ENCODE measurements at regions not wholly inside any gene's neighbourhood (a gene's known extent, or its start where the extent isn't known, plus 50 kb on each side); places are given as distances from the start of the nearest gene placed in this dataset.

GRCh38 chr20:12594410-12595088 is 414.2 kb upstream of the SPTLC3 start:
- Histone ChIP-seq H3K79me2 (ENCODE audit: control insufficient read depth, low read length) (no peaks in the 10 kb centered on the region), H3K9me2 (replicated peaks; ENCODE audit: control insufficient read depth, low read length) (no peaks in the 10 kb centered on the region), H3K36me3 (ENCODE audit: control insufficient read depth, low read length) (no peaks in the 10 kb centered on the region), H3K27me3 (ENCODE audit: control insufficient read depth, low read length) (no peaks in the 10 kb centered on the region), H3K27ac (ENCODE audit: low read depth, low read length) (no peak overlapping the region), H3K4me3 (ENCODE audit: low read length) (no peak overlapping the region), H3K9me3 (ENCODE audit: control insufficient read depth, insufficient read depth, low read length) (no peaks in the 10 kb centered on the region), H3F3A (ENCODE audit: control insufficient read depth, insufficient read depth) (no peaks in the 10 kb centered on the region), H4K20me1 (ENCODE audit: control insufficient read depth, insufficient read depth, low read depth, low read length) (no peaks in the 10 kb centered on the region), H3K4me2 (ENCODE audit: low read length) (no peak overlapping the region), H3K4me1 (ENCODE audit: control insufficient read depth, low read length) (no peaks in the 10 kb centered on the region)
- no peak for TF ChIP-seq CTCF (IDR thresholded peaks at IDR 0.05; ENCODE audit: low read depth, low read length, poor library complexity, severe bottlenecking)
- TF ChIP-seq EZH2phosphoT487 (IDR thresholded peaks at IDR 0.05; ENCODE audit: borderline replicate concordance, low read length), result no peak

GRCh38 chr20:12595841-12596240 is 412.9 kb upstream of the SPTLC3 start:
- Histone ChIP-seq H3K4me3 (ENCODE audit: low read length) (no peak overlapping the region), H3K9me2 (replicated peaks; ENCODE audit: control insufficient read depth, low read length) (no peaks in the 10 kb centered on the region), H3K4me2 (ENCODE audit: low read length) (no peak overlapping the region), H3K9me3 (ENCODE audit: control insufficient read depth, insufficient read depth, low read length) (no peaks in the 10 kb centered on the region), H3K4me1 (ENCODE audit: control insufficient read depth, low read length) (no peaks in the 10 kb centered on the region), H3K79me2 (ENCODE audit: control insufficient read depth, low read length) (no peaks in the 10 kb centered on the region), H3K27ac (ENCODE audit: low read depth, low read length) (no peak overlapping the region), H3K27me3 (ENCODE audit: control insufficient read depth, low read length) (no peaks in the 10 kb centered on the region), H3F3A (ENCODE audit: control insufficient read depth, insufficient read depth) (no peaks in the 10 kb centered on the region), H3K36me3 (ENCODE audit: control insufficient read depth, low read length) (no peaks in the 10 kb centered on the region), H4K20me1 (ENCODE audit: control insufficient read depth, insufficient read depth, low read depth, low read length) (no peaks in the 10 kb centered on the region)
- TF ChIP-seq CTCF (IDR thresholded peaks at IDR 0.05; ENCODE audit: low read depth, low read length, poor library complexity, severe bottlenecking), result no peak
- TF ChIP-seq EZH2phosphoT487 (IDR thresholded peaks at IDR 0.05; ENCODE audit: borderline replicate concordance, low read length), result no peak

GRCh38 chr20:12596863-12597262 is 411.9 kb upstream of the SPTLC3 start:
- Histone ChIP-seq H3K36me3 (ENCODE audit: control insufficient read depth, low read length) (no peaks in the 10 kb centered on the region), H3K9me2 (replicated peaks; ENCODE audit: control insufficient read depth, low read length) (no peaks in the 10 kb centered on the region), H4K20me1 (ENCODE audit: control insufficient read depth, insufficient read depth, low read depth, low read length) (no peaks in the 10 kb centered on the region), H3F3A (ENCODE audit: control insufficient read depth, insufficient read depth) (no peaks in the 10 kb centered on the region), H3K4me1 (ENCODE audit: control insufficient read depth, low read length) (no peaks in the 10 kb centered on the region), H3K79me2 (ENCODE audit: control insufficient read depth, low read length) (no peaks in the 10 kb centered on the region), H3K4me2 (ENCODE audit: low read length) (no peak overlapping the region), H3K4me3 (ENCODE audit: low read length) (no peak overlapping the region), H3K27me3 (ENCODE audit: control insufficient read depth, low read length) (no peaks in the 10 kb centered on the region), H3K27ac (ENCODE audit: low read depth, low read length) (no peak overlapping the region), H3K9me3 (ENCODE audit: control insufficient read depth, insufficient read depth, low read length) (no peaks in the 10 kb centered on the region)
- no peak for TF ChIP-seq CTCF (IDR thresholded peaks at IDR 0.05; ENCODE audit: low read depth, low read length, poor library complexity, severe bottlenecking)

Measured in DOHH2 (cell line).